HT-29 (cell line): ENCODE measurements at regions not wholly inside any gene's neighbourhood (a gene's known extent, or its start where the extent isn't known, plus 50 kb on each side); places are given as distances from the start of the nearest gene placed in this dataset.
A peak's percentile ranks its signal among the peaks of the same experiment; 100 is the strongest.
"Not testable (repeated sequence)": the region's sequence is repeated elsewhere in the genome, so short reads cannot be mapped to it uniquely, and the experiment has no call there.

Experiments
- DNase-seq: peaks from one replicate; pipeline ENCODE4 v3.0.0-alpha.2; 2015; ENCODE audit warnings: low spot score

- no peak for DNase-seq
Observed at GRCh38 chr4:66300336-66300934, 630.1 kb upstream of the EPHA5 start.

- no peak for DNase-seq
Observed at GRCh38 chr4:66298569-66298968, 628.3 kb upstream of the EPHA5 start.

GRCh38 chr4:66297703-66298102 is 627.4 kb upstream of the EPHA5 start:
- DNase-seq = no peak

- no peak for DNase-seq
Observed at GRCh38 chr4:66294638-66295037, 624.3 kb upstream of the EPHA5 start.

GRCh38 chr4:66284991-66285451 is 614.7 kb upstream of the EPHA5 start:
- no peak for DNase-seq

GRCh38 chr4:66279084-66279483 is 608.8 kb upstream of the EPHA5 start:
- no peak for DNase-seq

- DNase-seq = peak; percentile 7
Observed at GRCh38 chr4:66275411-66276038, 605.2 kb upstream of the EPHA5 start.

- DNase-seq = no peak
Observed at GRCh38 chr4:66273110-66273509, 602.8 kb upstream of the EPHA5 start.

GRCh38 chr4:66270356-66270755 is 600.1 kb upstream of the EPHA5 start:
- DNase-seq = not testable (repeated sequence)

- not testable (repeated sequence) for DNase-seq
Observed at GRCh38 chr4:66266554-66266953, 596.3 kb upstream of the EPHA5 start.

GRCh38 chr4:66266035-66266434 is 595.7 kb upstream of the EPHA5 start:
- DNase-seq = no peak

- peak; percentile 25 for DNase-seq
Observed at GRCh38 chr4:66252291-66252690, 582.0 kb upstream of the EPHA5 start.

GRCh38 chr4:66246643-66247042 is 576.4 kb upstream of the EPHA5 start:
- DNase-seq = no peak

- no peak for DNase-seq
Observed at GRCh38 chr4:66235876-66236275, 565.6 kb upstream of the EPHA5 start.

GRCh38 chr4:66229885-66230284 is 559.6 kb upstream of the EPHA5 start:
- DNase-seq = no peak

GRCh38 chr4:66225539-66225938 is 555.2 kb upstream of the EPHA5 start:
- DNase-seq = no peak

GRCh38 chr4:66223068-66223703 is 552.9 kb upstream of the EPHA5 start:
- no peak for DNase-seq

- DNase-seq = no peak
Observed at GRCh38 chr4:66219401-66219800, 549.1 kb upstream of the EPHA5 start.

GRCh38 chr4:66216252-66216651 is 546.0 kb upstream of the EPHA5 start:
- no peak for DNase-seq

- no peak for DNase-seq
Observed at GRCh38 chr4:66212489-66212888, 542.2 kb upstream of the EPHA5 start.

- DNase-seq = no peak
Observed at GRCh38 chr4:66204534-66205247, 534.4 kb upstream of the EPHA5 start.

GRCh38 chr4:66202870-66203269 is 532.6 kb upstream of the EPHA5 start:
- no peak for DNase-seq
